Mesendoderm (in vitro differentiated cells): ENCODE measurements at regions not wholly inside any gene's neighbourhood (a gene's known extent, or its start where the extent isn't known, plus 50 kb on each side); places are given as distances from the start of the nearest gene placed in this dataset.

Source experiments
- DNase-seq: peaks from one replicate; pipeline ENCODE4 v3.0.0; 2013
- H2AK5ac ChIP-seq: 2 replicates; pipeline ENCODE4 v1.6.1; 2013; ENCODE audit warnings: low read length, inconsistent platforms
- H2BK120ac ChIP-seq: 2 replicates; pipeline ENCODE4 v1.6.1; 2013; ENCODE audit warnings: low read depth, mild to moderate bottlenecking, low read length, moderate library complexity, mixed read lengths
- H2BK15ac ChIP-seq: replicated peaks from 2 replicates; pipeline ENCODE4 v1.6.1; 2013; ENCODE audit warnings: low read depth, mild to moderate bottlenecking, moderate library complexity
- H2BK5ac ChIP-seq: 2 replicates; pipeline ENCODE4 v1.6.1; 2013; ENCODE audit warnings: low read length, inconsistent platforms
- H3K18ac ChIP-seq: 2 replicates; pipeline ENCODE4 v1.6.1; 2013; ENCODE audit warnings: mild to moderate bottlenecking, low read length, mixed read lengths
- H3K23ac ChIP-seq: one replicate; pipeline ENCODE4 v1.6.1; 2013; ENCODE audit warnings: low read length
- H3K27ac ChIP-seq: 2 replicates; pipeline ENCODE4 v1.5.1; 2013; ENCODE audit warnings: low read depth, mild to moderate bottlenecking, inconsistent platforms, low read length, moderate library complexity
- H3K27me3 ChIP-seq: 2 replicates; pipeline ENCODE4 v1.6.1; 2013; ENCODE audit warnings: low read length, control low read depth, mild to moderate bottlenecking, inconsistent platforms; ENCODE audit not compliant: insufficient read depth, poor library complexity
- H3K36me3 ChIP-seq: 2 replicates; pipeline ENCODE4 v1.6.1; 2013; ENCODE audit warnings: low read length, inconsistent platforms; ENCODE audit not compliant: control insufficient read depth, insufficient read depth
- H3K4ac ChIP-seq: one replicate; pipeline ENCODE4 v1.6.1; 2013; ENCODE audit warnings: low read depth, mild to moderate bottlenecking, low read length, moderate library complexity
- H3K4me1 ChIP-seq: 2 replicates; pipeline ENCODE4 v1.6.1; 2013; ENCODE audit warnings: low read depth, low read length, inconsistent platforms; ENCODE audit not compliant: control insufficient read depth
- H3K4me2 ChIP-seq: 2 replicates; pipeline ENCODE4 v1.6.1; 2013; ENCODE audit warnings: low read length
- H3K4me3 ChIP-seq: 2 replicates; pipeline ENCODE4 v1.5.1; 2013; ENCODE audit warnings: mild to moderate bottlenecking, low read length
- H3K56ac ChIP-seq: one replicate; pipeline ENCODE4 v1.6.1; 2013; ENCODE audit warnings: low read length
- H3K79me1 ChIP-seq: 2 replicates; pipeline ENCODE4 v1.6.1; 2013; ENCODE audit warnings: low read length, inconsistent platforms
- H3K79me2 ChIP-seq: 2 replicates; pipeline ENCODE4 v1.6.1; 2013; ENCODE audit warnings: mild to moderate bottlenecking, low read length; ENCODE audit not compliant: control insufficient read depth, insufficient read depth
- H3K9ac ChIP-seq: 2 replicates; pipeline ENCODE4 v1.6.1; 2013; ENCODE audit warnings: low read length, inconsistent platforms
- H4K5ac ChIP-seq: one replicate; pipeline ENCODE4 v1.6.1; 2013; ENCODE audit warnings: low read length
- H4K8ac ChIP-seq: one replicate; pipeline ENCODE4 v1.6.1; 2013; ENCODE audit warnings: low read depth, mild to moderate bottlenecking, control low read depth, low read length, moderate library complexity
- WGBS: extraction: QIAGEN DNeasy Blood & Tissue Kit; methylation state at CpG from one replicate; pipeline ENCODE4 v1.1.7; 2013; ENCODE audit warnings: low lambda C conversion rate, missing lambda C conversion rate; ENCODE audit not compliant: insufficient coverage; ENCODE audit errors: extremely low coverage; 5-methylcytosine and 5-hydroxymethylcytosine counted together

DNA sequence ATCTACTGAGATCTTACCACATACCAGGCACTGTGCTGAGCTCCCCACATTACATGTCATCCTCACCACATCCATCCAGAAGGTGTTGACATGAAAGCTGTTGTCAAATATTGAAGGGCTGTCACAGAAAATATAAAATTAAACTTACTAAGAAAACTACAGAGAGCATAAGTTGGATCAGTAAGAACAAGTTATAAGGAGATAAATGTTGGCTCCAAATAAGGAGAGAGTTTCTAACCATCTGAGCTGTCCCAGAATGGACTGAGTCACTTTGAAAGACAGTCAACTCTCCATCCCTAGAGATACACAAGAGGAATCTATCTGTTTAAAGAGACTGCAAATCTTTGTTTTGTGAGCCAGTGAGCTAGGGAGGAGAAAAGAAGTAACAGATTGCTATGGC, 169.8 kb downstream of the DRD1 start:
- Histone ChIP-seq H4K8ac (no peak overlapping the region), H3K27me3 (no peaks in the 10 kb centered on the region), H3K9ac (no peak overlapping the region), H3K27ac (no peak overlapping the region), H2BK15ac (no peak overlapping the region), H2BK5ac (no peak overlapping the region), H2AK5ac (no peak overlapping the region), H3K36me3 (no peaks in the 10 kb centered on the region), H3K79me2 (no peaks in the 10 kb centered on the region), H3K4me2 (no peak overlapping the region), H2BK120ac (no peak overlapping the region), H3K4me3 (no peak overlapping the region), H3K23ac (no peak overlapping the region), H3K56ac (no peak overlapping the region), H3K4me1 (no peaks in the 10 kb centered on the region), H3K79me1 (no peaks in the 10 kb centered on the region), H4K5ac (no peak overlapping the region), H3K18ac (no peak overlapping the region), H3K4ac (no peak overlapping the region)
- DNase-seq: no peak

DNA sequence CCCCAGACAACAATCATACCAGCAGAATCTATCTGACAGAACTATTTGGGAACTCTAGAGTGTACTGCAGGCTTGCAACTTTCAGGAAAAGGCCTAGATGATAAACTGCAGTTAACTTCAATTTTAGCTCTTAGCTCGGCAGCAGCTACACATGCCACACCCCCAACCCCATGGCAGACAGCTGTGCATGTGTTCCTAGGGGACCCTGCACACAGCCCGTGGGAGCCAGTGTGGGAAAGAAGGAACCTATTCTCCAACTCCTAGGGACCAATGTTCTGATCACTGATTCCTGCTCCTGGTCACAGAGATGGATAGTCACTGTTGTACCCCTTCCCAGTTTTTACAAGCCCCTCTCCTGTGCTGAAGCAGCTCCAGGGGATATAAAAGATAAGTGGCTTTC, 179.6 kb downstream of the DRD1 start:
- Histone ChIP-seq H2BK120ac (no peak overlapping the region), H3K79me2 (no peaks in the 10 kb centered on the region), H3K4me1 (no peaks in the 10 kb centered on the region), H2AK5ac (no peak overlapping the region), H4K5ac (no peak overlapping the region), H3K4me2 (no peak overlapping the region), H3K4ac (no peak overlapping the region), H3K23ac (no peak overlapping the region), H4K8ac (no peak overlapping the region), H2BK5ac (no peak overlapping the region), H3K56ac (no peak overlapping the region), H3K36me3 (no peaks in the 10 kb centered on the region), H2BK15ac (no peak overlapping the region), H3K27me3 (no peaks in the 10 kb centered on the region), H3K27ac (no peak overlapping the region), H3K18ac (no peak overlapping the region), H3K4me3 (no peak overlapping the region), H3K79me1 (no peaks in the 10 kb centered on the region), H3K9ac (no peak overlapping the region)
- WGBS: no CpG with 5 or more reads among the region's 2 CpGs
- DNase-seq: no peak

- no peak overlapping the region for H4K5ac ChIP-seq
Observed at GRCh38 chr5:175263776-175264175, 180.2 kb downstream of the DRD1 start.

GRCh38 chr5:175261526-175261925, 182.5 kb downstream of the DRD1 start:
- H2BK5ac ChIP-seq: no peak overlapping the region
- no peak overlapping the region for H4K8ac ChIP-seq
- no peaks in the 10 kb centered on the region for H3K79me1 ChIP-seq
- DNase-seq: no peak
- H2BK120ac ChIP-seq: no peak overlapping the region
- no CpG with 5 or more reads among the region's 4 CpGs for WGBS
- H3K4me3 ChIP-seq: no peak overlapping the region
- H3K27ac ChIP-seq: no peak overlapping the region
- no peaks in the 10 kb centered on the region for H3K4me1 ChIP-seq
- no peak overlapping the region for H3K56ac ChIP-seq
- H3K79me2 ChIP-seq: no peaks in the 10 kb centered on the region
- no peak overlapping the region for H3K9ac ChIP-seq
- no peak overlapping the region for H3K18ac ChIP-seq
- no peak overlapping the region for H3K4ac ChIP-seq
- H3K23ac ChIP-seq: no peak overlapping the region
- no peak overlapping the region for H3K4me2 ChIP-seq
- H3K36me3 ChIP-seq: no peaks in the 10 kb centered on the region
- H2BK15ac ChIP-seq: no peak overlapping the region
- no peak overlapping the region for H2AK5ac ChIP-seq
- no peak overlapping the region for H4K5ac ChIP-seq
- H3K27me3 ChIP-seq: no peaks in the 10 kb centered on the region

More at GRCh38 chr5:175263776-175264175, 180.2 kb downstream of the DRD1 start:
- Histone ChIP-seq H3K9ac (no peak overlapping the region), H3K4ac (no peak overlapping the region), H3K18ac (no peak overlapping the region), H3K79me1 (no peaks in the 10 kb centered on the region), H2BK120ac (no peak overlapping the region), H4K8ac (no peak overlapping the region), H3K36me3 (no peaks in the 10 kb centered on the region), H3K4me2 (no peak overlapping the region), H3K4me1 (no peaks in the 10 kb centered on the region), H3K56ac (no peak overlapping the region), H3K79me2 (no peaks in the 10 kb centered on the region), H3K23ac (no peak overlapping the region), H3K27me3 (no peaks in the 10 kb centered on the region), H2BK5ac (no peak overlapping the region), H3K27ac (no peak overlapping the region), H2AK5ac (no peak overlapping the region), H3K4me3 (no peak overlapping the region), H2BK15ac (no peak overlapping the region)
- DNase-seq: no peak
- no CpG with 5 or more reads among the region's 3 CpGs for WGBS

- no peaks in the 10 kb centered on the region for H3K4me1 ChIP-seq
- no peak overlapping the region for H2AK5ac ChIP-seq
- no peak overlapping the region for H3K23ac ChIP-seq
- H2BK120ac ChIP-seq: no peak overlapping the region
- no peak overlapping the region for H3K56ac ChIP-seq
- no peak overlapping the region for H3K4me2 ChIP-seq
- no peak overlapping the region for H3K18ac ChIP-seq
- DNase-seq: no peak
- no peaks in the 10 kb centered on the region for H3K79me2 ChIP-seq
- H3K27me3 ChIP-seq: no peaks in the 10 kb centered on the region
- no peak overlapping the region for H3K4ac ChIP-seq
- H3K4me3 ChIP-seq: no peak overlapping the region
- H3K36me3 ChIP-seq: no peaks in the 10 kb centered on the region
- H3K9ac ChIP-seq: no peak overlapping the region
- no peak overlapping the region for H4K8ac ChIP-seq
- no peak overlapping the region for H3K27ac ChIP-seq
- H3K79me1 ChIP-seq: no peaks in the 10 kb centered on the region
- H2BK15ac ChIP-seq: no peak overlapping the region
- H2BK5ac ChIP-seq: no peak overlapping the region
- H4K5ac ChIP-seq: no peak overlapping the region
- no CpG with 5 or more reads among the region's 6 CpGs for whole genome bisulfite sequencing
Observed at GRCh38 chr5:175261037-175261436, 182.9 kb downstream of the DRD1 start.

DNA sequence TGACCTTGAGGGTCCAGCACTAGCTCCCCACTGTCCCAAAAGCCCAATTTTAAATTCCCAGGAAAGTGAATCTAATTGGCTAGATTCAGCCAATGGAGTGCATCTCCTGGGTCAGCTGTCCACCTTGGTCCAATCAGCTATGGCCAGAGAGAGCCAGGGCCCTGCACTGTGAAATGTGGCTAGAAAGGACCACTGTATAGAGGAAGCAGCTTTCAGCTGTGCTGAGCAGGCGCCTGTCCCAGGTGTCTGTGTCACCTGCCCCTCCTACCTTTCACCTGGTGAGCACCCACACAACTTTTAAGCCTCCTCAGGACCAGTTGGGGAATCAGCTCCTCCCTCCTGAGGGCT, 186.2 kb downstream of the DRD1 start:
- Histone ChIP-seq H3K36me3 (no peaks in the 10 kb centered on the region), H2BK120ac (no peak overlapping the region), H3K79me1 (no peaks in the 10 kb centered on the region), H3K4me3 (no peak overlapping the region), H3K4ac (no peak overlapping the region), H3K18ac (no peak overlapping the region), H3K56ac (no peak overlapping the region), H2BK5ac (no peak overlapping the region), H2AK5ac (no peak overlapping the region), H3K79me2 (no peaks in the 10 kb centered on the region), H3K4me2 (no peak overlapping the region), H3K9ac (no peak overlapping the region), H2BK15ac (no peak overlapping the region), H3K27me3 (no peaks in the 10 kb centered on the region), H4K8ac (no peak overlapping the region), H3K4me1 (no peaks in the 10 kb centered on the region), H4K5ac (no peak overlapping the region), H3K23ac (no peak overlapping the region), H3K27ac (no peak overlapping the region)
- DNase-seq: no peak
- WGBS: no CpG with 5 or more reads among the region's 1 CpG
